NB4 (cell line): ENCODE measurements at regions not wholly inside any gene's neighbourhood (a gene's known extent, or its start where the extent isn't known, plus 50 kb on each side); places are given as distances from the start of the nearest gene placed in this dataset.

Experiments used
- MYC ChIP-seq: IDR thresholded peaks from 2 replicates; pipeline ENCODE4 v1.6.1; 2011; ENCODE audit warnings: low read depth, low read length
- POLR2A ChIP-seq: IDR thresholded peaks from 2 replicates; pipeline ENCODE4 v1.6.1; 2011; ENCODE audit warnings: mild to moderate bottlenecking; ENCODE audit not compliant: insufficient read length; ENCODE audit errors: extremely low read depth

DNA sequence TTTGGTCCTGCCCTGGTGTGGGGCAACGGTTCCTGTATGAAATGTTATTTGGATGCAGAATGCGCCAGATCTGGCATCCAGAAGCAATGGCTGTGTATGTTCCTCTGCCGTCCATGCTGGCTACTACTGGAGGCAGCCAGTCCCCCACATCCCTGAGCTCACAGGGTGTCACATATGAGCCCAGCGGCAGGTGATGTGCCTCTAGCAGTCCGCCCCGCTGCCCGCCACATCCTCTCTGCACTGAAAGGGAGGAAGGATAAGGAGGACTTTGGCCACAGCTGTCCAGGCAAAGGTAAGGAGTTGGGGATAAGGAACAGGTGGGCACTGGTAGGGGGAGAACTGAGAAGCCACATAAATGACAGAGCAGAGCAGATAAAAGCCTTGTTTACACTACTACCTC lies 305.3 kb upstream of the DAB1 start:
- TF ChIP-seq POLR2A (no peak), MYC (no peak)
